K562 (cell line): ENCODE measurements at regions not wholly inside any gene's neighbourhood (a gene's known extent, or its start where the extent isn't known, plus 50 kb on each side); places are given as distances from the start of the nearest gene placed in this dataset.

Experiments used
- ATAC-seq: fragments of 200-7000 bp; cut with Tn5 transposase; 3 replicates; pipeline ENCODE4 v1.9.1; 2020; ENCODE audit warnings: moderate library complexity
- BruUV-seq: library from RNA; stranded (reverse); fragments of 400-500 nt; replicated peaks from 2 replicates; lab custom pipeline; 2021; lab: Mats Ljungman, UMichigan
- CTCF ChIA-PET: fragments of 300-600 bp; formaldehyde crosslinking; extraction: SDS; loops from one replicate; lab custom pipeline; 2021; ENCODE audit warnings: low intra/inter-chr PET ratio; lab: Yijun Ruan, JAX
- POLR2A ChIA-PET: fragments of 300-600, 350-650 bp; sonication (Branson Sonifier 250); formaldehyde crosslinking; extraction: SDS; loops from one replicate; lab custom pipeline; 2021; ENCODE audit warnings: antibody characterized with exemption, inconsistent platforms; lab: Yijun Ruan, JAX
- DNase-seq, 4 experiments: peaks; one replicate each; pipeline versions ENCODE4 v3.0.0 to v3.0.0-alpha.2; 2011 to 2018; ENCODE audit warnings: low spot score in 3 of 4, mixed read lengths in 3 of 4; ENCODE audit errors: extremely low read depth in 1 of 4
- FAIRE-seq: peaks from 2 replicates; lab custom pipeline; 2011; peaks lifted over from hg19 to GRCh38; lab: Jason Lieb, UNC
- H2AFZ ChIP-seq: 2 replicates; pipeline ENCODE4 v1.6.0; 2011; ENCODE audit warnings: low read depth, low read length, control low read depth, inconsistent platforms
- H3K27ac ChIP-seq: fragments of 200-600 bp; 3 replicates; pipeline ENCODE4 v1.8.0; 2011; ENCODE audit warnings: low read depth, mild to moderate bottlenecking, control low read depth, inconsistent platforms, low read length, moderate library complexity, mixed read lengths; ENCODE audit errors: extremely low read depth
- H3K27me3 ChIP-seq, 2 experiments: fragments of 300-600 bp in 1 of 2; 2 replicates in 1 of 2; 3 replicates in 1 of 2; pipeline versions ENCODE4 v1.6.0 to v1.8.0; 2011; ENCODE audit warnings: inconsistent platforms in 2 of 2, low read length in 2 of 2, mild to moderate bottlenecking in 1 of 2, mixed read lengths in 1 of 2, moderate library complexity in 1 of 2; ENCODE audit not compliant: control insufficient read depth in 2 of 2, insufficient read depth in 2 of 2
- H3K36me3 ChIP-seq: fragments of 300-600 bp; 3 replicates; pipeline ENCODE4 v1.8.0; 2011; ENCODE audit warnings: mild to moderate bottlenecking, low read length, inconsistent platforms; ENCODE audit not compliant: control insufficient read depth, insufficient read depth
- H3K4me1 ChIP-seq, 2 experiments: fragments of 200-600 bp in 1 of 2; replicated peaks in 1 of 2; 2 replicates in 1 of 2; 3 replicates in 1 of 2; pipeline versions ENCODE4 v1.5.1 to v1.8.0; 2011; ENCODE audit warnings: inconsistent platforms in 2 of 2, low read length in 2 of 2, mild to moderate bottlenecking in 1 of 2, mixed read lengths in 1 of 2, moderate library complexity in 1 of 2; ENCODE audit not compliant: control insufficient read depth in 2 of 2, insufficient read depth in 2 of 2
- H3K4me2 ChIP-seq: 2 replicates; pipeline ENCODE4 v1.6.1; 2011; ENCODE audit warnings: low read length, control low read depth, inconsistent platforms, mixed read lengths; ENCODE audit not compliant: insufficient read depth
- H3K4me3 ChIP-seq: fragments of 200-600 bp; sonication (generic), shearing (Covaris generic); 2 replicates; pipeline ENCODE4 v1.5.1; 2016; ENCODE audit warnings: control low read depth, inconsistent platforms
- H3K79me2 ChIP-seq: fragments of 200-600 bp; 3 replicates; pipeline ENCODE4 v1.8.0; 2011; ENCODE audit warnings: low read length, inconsistent platforms; ENCODE audit not compliant: control insufficient read depth, insufficient read depth
- H3K9ac ChIP-seq, 2 experiments: 2 replicates each; pipeline versions ENCODE4 v1.6.0 to v1.6.1; 2011; ENCODE audit warnings: low read depth in 2 of 2, low read length in 2 of 2, control low read depth in 1 of 2, inconsistent platforms in 1 of 2, mild to moderate bottlenecking in 1 of 2, mixed read lengths in 1 of 2; ENCODE audit not compliant: insufficient read depth in 1 of 2
- H3K9me1 ChIP-seq: one replicate; pipeline ENCODE4 v1.6.0; 2011; ENCODE audit warnings: inconsistent platforms, mild to moderate bottlenecking, low read length, moderate library complexity; ENCODE audit not compliant: control insufficient read depth, insufficient read depth
- H3K9me3 ChIP-seq: replicated peaks from 2 replicates; pipeline ENCODE4 v1.5.1; 2011; ENCODE audit warnings: low read depth, low read length, inconsistent platforms; ENCODE audit not compliant: control insufficient read depth, insufficient read depth
- H4K20me1 ChIP-seq: replicated peaks from 2 replicates; pipeline ENCODE4 v1.6.1; 2011; ENCODE audit warnings: low read length, inconsistent platforms, mixed read lengths; ENCODE audit not compliant: control insufficient read depth, insufficient read depth
- CC2D1A ChIP-seq: fragments of 450-650 bp; IDR thresholded peaks from 2 replicates; pipeline ENCODE4 v1.6.1; 2017; ENCODE audit warnings: mild to moderate bottlenecking
- CUX1 ChIP-seq: fragments of 200-800 bp; sonication (Bioruptor generic); IDR thresholded peaks from 2 replicates; pipeline ENCODE4 v1.6.1; 2016; ENCODE audit warnings: missing genetic modification characterization, missing compliant biosample characterization
- GATAD2A ChIP-seq: fragments of 450-650 bp; IDR thresholded peaks from 2 replicates; pipeline ENCODE4 v1.6.1; 2017
- NFIX ChIP-seq: fragments of 250-450 bp; sonication (Bioruptor Pico); IDR thresholded peaks from 2 replicates; pipeline ENCODE4 v1.4.0; 2020; ENCODE audit warnings: low read depth, mild to moderate bottlenecking, moderate library complexity
- SREBF2 ChIP-seq: sonication (generic); formaldehyde crosslinking; IDR thresholded peaks from 2 replicates; pipeline ENCODE4 v1.4.0; 2020; ENCODE audit warnings: mild to moderate bottlenecking, missing genetic modification reagents
- TCF15 ChIP-seq: fragments of 250-450 bp; sonication (Bioruptor Pico); IDR thresholded peaks from 2 replicates; pipeline ENCODE4 v1.8.0; 2022; ENCODE audit warnings: moderate library complexity, mild to moderate bottlenecking, inconsistent platforms
- TOE1 ChIP-seq, 2 experiments: fragments of 450-650 bp in 1 of 2; sonication (generic) in 1 of 2; formaldehyde crosslinking in 1 of 2; IDR thresholded peaks; 2 replicates each; pipeline versions ENCODE4 v1.7.1 to v1.8.0; 2016 to 2022; ENCODE audit warnings: borderline replicate concordance in 2 of 2, mild to moderate bottlenecking in 2 of 2, antibody characterized with exemption in 1 of 2, inconsistent platforms in 1 of 2, low read depth in 1 of 2, missing genetic modification reagents in 1 of 2, moderate library complexity in 1 of 2
- TRIM28 ChIP-seq: fragments of 450-650 bp; IDR thresholded peaks from 2 replicates; pipeline ENCODE4 v1.6.1; 2017
- ZFP30 ChIP-seq: fragments of 250-450 bp; sonication (Bioruptor Pico); IDR thresholded peaks from 2 replicates; pipeline ENCODE4 v1.8.0; 2022; ENCODE audit warnings: moderate library complexity, mild to moderate bottlenecking, inconsistent platforms, borderline replicate concordance
- ZNF134 ChIP-seq: fragments of 250-450 bp; sonication (Bioruptor Pico); conservative IDR thresholded peaks from 2 replicates; pipeline ENCODE4 v1.4.0; 2020
- ZNF76 ChIP-seq: fragments of 250-450 bp; sonication (Bioruptor Pico); IDR thresholded peaks from 2 replicates; pipeline ENCODE4 v1.4.0; 2020; ENCODE audit warnings: mild to moderate bottlenecking, moderate library complexity, borderline replicate concordance
- ZNF764 ChIP-seq: fragments of 250-450 bp; sonication (Bioruptor Pico); IDR thresholded peaks from 2 replicates; pipeline ENCODE4 v1.4.0; 2020; ENCODE audit warnings: low read depth, mild to moderate bottlenecking, moderate library complexity
- ZNF79 ChIP-seq: fragments of 250-450 bp; sonication (Bioruptor Pico); IDR thresholded peaks from 2 replicates; pipeline ENCODE4 v1.4.0; 2020; ENCODE audit warnings: low read depth, mild to moderate bottlenecking, moderate library complexity
- WGBS: fragments of 100-300 bp; shearing (Covaris generic); methylation state at CpG from one replicate; pipeline ENCODE4 v1.1.6; 2016; ENCODE audit warnings: low coverage, mixed read lengths; ENCODE audit not compliant: insufficient coverage; ENCODE audit errors: missing lambda C conversion rate; 5-methylcytosine and 5-hydroxymethylcytosine counted together
- in situ Hi-C: fragments of 300-500 bp; cut with MboI; formaldehyde crosslinking; loops from 4 replicates; pipeline ENCODE4 v1.15.0; 2018; ENCODE audit warnings: inconsistent platforms, mixed read lengths
- intact Hi-C: fragments of 100-400 bp; cut with micrococcal nuclease; formaldehyde crosslinking; loops from 2 replicates; pipeline ENCODE4 v1.14.2; 2022

- ChIA-PET CTCF (no interaction called here), POLR2A (no interaction called here)
- H3K9me1 ChIP-seq: no peaks in the 10 kb centered on the region
- in situ Hi-C loops: no loop called here
- H3K79me2 ChIP-seq: no peaks in the 10 kb centered on the region
- no peaks in the 10 kb centered on the region for H4K20me1 ChIP-seq
- no TSS peak for BruUV-seq
- FAIRE-seq: no peak
- H3K27me3 ChIP-seq: no peaks in the 10 kb centered on the region
- no peak for ATAC-seq
- no peak overlapping the region for H3K27ac ChIP-seq
- H2AFZ ChIP-seq: no peak overlapping the region
- H3K9me3 ChIP-seq: no peaks in the 10 kb centered on the region
- no peak overlapping the region for H3K4me3 ChIP-seq
- no peak overlapping the region for H3K4me2 ChIP-seq
- no peaks in the 10 kb centered on the region for H3K36me3 ChIP-seq
- DNase-seq: no peak
- TF ChIP-seq ZFP30 (no peak), GATAD2A (no peak), ZNF134 (no peak), TRIM28 (no peak), TOE1 (IDR thresholded peaks at IDR 0.05; ENCODE audit: borderline replicate concordance) (no peak), TOE1 (CRISPR knock-in tag; IDR thresholded peaks at IDR 0.05; ENCODE audit: borderline replicate concordance, low read depth) (no peak), ZNF76 (CRISPR knock-in tag) (no peak), ZNF764 (CRISPR knock-in tag) (no peak)
- no peaks in the 10 kb centered on the region for H3K4me1 ChIP-seq
- H3K9ac ChIP-seq: no peak overlapping the region
- intact Hi-C loops: no loop called here
- WGBS: 0% methylated on average over 2 of the region's 2 CpGs
Measured at GRCh38 chr5:129356846-129357245, 103.3 kb upstream of the ADAMTS19 start.

- H3K36me3 ChIP-seq: no peaks in the 10 kb centered on the region
- H3K79me2 ChIP-seq: no peaks in the 10 kb centered on the region
- ChIA-PET CTCF (no interaction called here), POLR2A (no interaction called here)
- no peak overlapping the region for H2AFZ ChIP-seq
- WGBS: 8% methylated on average over 3 of the region's 3 CpGs
- in situ Hi-C loops (no loop called here), intact Hi-C loops (no loop called here)
- DNase-seq (no peak), FAIRE-seq (no peak), ATAC-seq (no peak)
- H3K4me2 ChIP-seq: no peak overlapping the region
- H3K9me1 ChIP-seq: no peaks in the 10 kb centered on the region
- no peak overlapping the region for H3K4me3 ChIP-seq
- BruUV-seq: no TSS peak
- H4K20me1 ChIP-seq: no peaks in the 10 kb centered on the region
- H3K9ac ChIP-seq: no peak overlapping the region
- H3K4me1 ChIP-seq: no peaks in the 10 kb centered on the region
- no peaks in the 10 kb centered on the region for H3K27me3 ChIP-seq
- H3K27ac ChIP-seq: no peak overlapping the region
- no peaks in the 10 kb centered on the region for H3K9me3 ChIP-seq
- TF ChIP-seq NFIX (no peak), ZNF79 (no peak), TCF15 (no peak), CUX1 (CRISPR knock-in tag) (no peak), SREBF2 (CRISPR knock-in tag) (no peak), CC2D1A (no peak)
Measured at GRCh38 chr5:129358069-129358468, 102.0 kb upstream of the ADAMTS19 start.
